DMS 273 (cell line): ENCODE measurements at regions not wholly inside any gene's neighbourhood (a gene's known extent, or its start where the extent isn't known, plus 50 kb on each side); places are given as distances from the start of the nearest gene placed in this dataset.
"Not testable (repeated sequence)": the region's sequence is repeated elsewhere in the genome, so short reads cannot be mapped to it uniquely, and the experiment has no call there.

Experiments
- DNase-seq: peaks from one replicate; lab custom pipeline; 2025; ENCODE audit not compliant: unreplicated experiment; lab: John Stamatoyannopoulos, UW

GRCh38 chr11:115606498-115607220 lies 102.4 kb upstream of the CADM1 start:
- peak; percentile 65 for DNase-seq

GRCh38 chr11:115605871-115606497 lies 101.8 kb upstream of the CADM1 start:
- DNase-seq, result no peak

GRCh38 chr11:115605397-115605796 lies 101.2 kb upstream of the CADM1 start:
- not testable (repeated sequence) for DNase-seq

- DNase-seq, result no peak
These were observed 94.9 kb upstream of the CADM1 start for GRCh38 chr11:115599125-115599524.

GRCh38 chr11:115598257-115598901 lies 94.2 kb upstream of the CADM1 start:
- DNase-seq, result peak; percentile 8

- peak; percentile 44 for DNase-seq
These were observed 87.2 kb upstream of the CADM1 start for GRCh38 chr11:115591380-115591779.

- DNase-seq, result no peak
These were observed 86.0 kb upstream of the CADM1 start for GRCh38 chr11:115590254-115590653.

GRCh38 chr11:115587718-115588342 lies 83.6 kb upstream of the CADM1 start:
- DNase-seq, result no peak

GRCh38 chr11:115585361-115586024 lies 81.3 kb upstream of the CADM1 start:
- no peak for DNase-seq

- DNase-seq, result peak; percentile 50
These were observed 77.8 kb upstream of the CADM1 start for GRCh38 chr11:115581871-115582639.

- DNase-seq, result peak; percentile 12
These were observed 76.9 kb upstream of the CADM1 start for GRCh38 chr11:115580927-115581680.

GRCh38 chr11:115580416-115580815 lies 76.2 kb upstream of the CADM1 start:
- DNase-seq, result no peak

- DNase-seq, result no peak
These were observed 75.1 kb upstream of the CADM1 start for GRCh38 chr11:115579181-115579825.

GRCh38 chr11:115578275-115578674 lies 74.1 kb upstream of the CADM1 start:
- no peak for DNase-seq

- DNase-seq, result no peak
These were observed 73.5 kb upstream of the CADM1 start for GRCh38 chr11:115577701-115578100.

GRCh38 chr11:115576606-115577380 lies 72.6 kb upstream of the CADM1 start:
- no peak for DNase-seq

- DNase-seq, result no peak
These were observed 68.3 kb upstream of the CADM1 start for GRCh38 chr11:115572551-115572950.

GRCh38 chr11:115566180-115566764 lies 62.1 kb upstream of the CADM1 start:
- no peak for DNase-seq
